HG02798 (cell line): ENCODE measurements at regions not wholly inside any gene's neighbourhood (a gene's known extent, or its start where the extent isn't known, plus 50 kb on each side); places are given as distances from the start of the nearest gene placed in this dataset.
"Not testable (repeated sequence)": the region's sequence is repeated elsewhere in the genome, so short reads cannot be mapped to it uniquely, and the experiment has no call there.

Experiments
- ATAC-seq: cut with Tn5 transposase; IDR thresholded peaks from one replicate; pipeline ENCODE4 v1.9.1; 2021; ENCODE audit warnings: mild to moderate bottlenecking; ENCODE audit not compliant: unreplicated experiment, poor library complexity

DNA sequence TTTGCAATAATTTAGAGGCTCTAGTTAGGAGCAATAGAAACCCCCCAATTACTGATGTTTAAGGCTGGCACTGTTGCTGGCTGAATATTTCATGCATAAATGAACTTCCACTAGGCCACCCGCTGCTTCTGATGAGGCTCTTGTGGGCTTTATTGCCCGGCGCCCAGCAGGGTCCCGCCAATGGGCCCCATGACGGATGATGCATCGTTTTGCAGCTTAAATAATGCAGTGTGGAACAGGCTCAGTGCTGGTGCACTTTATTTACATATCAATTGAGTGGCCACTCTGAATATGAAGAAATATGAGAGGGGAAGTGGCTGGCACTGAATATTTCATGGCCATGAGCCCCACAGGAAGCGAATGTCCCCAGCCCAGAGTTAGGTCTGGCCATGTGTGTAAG lies 155.3 kb upstream of the MAFB start:
- no peak for ATAC-seq

DNA sequence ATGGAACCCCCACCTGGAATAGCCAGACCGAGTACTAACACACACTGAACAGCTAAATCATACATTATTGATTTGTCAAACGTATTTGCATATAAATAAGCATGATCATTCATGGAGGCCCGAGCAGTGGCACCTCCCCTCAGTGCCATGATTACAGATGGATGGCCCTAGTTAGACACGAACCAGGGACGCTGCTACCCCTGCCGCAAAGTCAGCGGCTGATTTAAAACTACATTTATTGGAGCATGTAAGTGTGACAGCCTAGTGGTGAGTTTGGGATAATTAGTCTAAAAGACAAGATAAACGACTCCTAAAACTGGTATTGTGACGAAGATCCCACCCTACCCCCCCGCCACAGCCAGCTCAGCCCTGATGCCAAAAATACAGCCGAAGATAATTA lies 159.1 kb upstream of the MAFB start:
- ATAC-seq = no peak

DNA sequence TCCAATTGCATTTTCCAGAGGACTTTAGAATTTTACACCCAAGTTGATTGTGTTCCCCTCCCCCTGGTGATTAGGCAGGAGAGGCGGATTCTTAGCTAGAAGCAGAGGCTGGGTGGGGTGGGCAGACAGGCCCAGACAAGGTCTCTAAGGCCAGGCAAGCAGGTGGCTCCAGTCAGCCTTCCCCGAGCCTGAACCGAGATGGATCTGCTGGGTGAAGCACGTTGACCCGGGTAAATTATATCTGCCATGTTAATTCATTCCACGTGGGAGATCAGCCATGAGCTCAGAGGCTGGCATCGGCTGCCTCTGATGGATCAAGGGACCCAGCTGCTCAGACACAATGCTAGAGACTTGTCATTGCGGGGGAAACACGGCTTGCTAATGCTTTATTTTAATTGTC lies 159.5 kb upstream of the MAFB start:
- ATAC-seq = no peak

DNA sequence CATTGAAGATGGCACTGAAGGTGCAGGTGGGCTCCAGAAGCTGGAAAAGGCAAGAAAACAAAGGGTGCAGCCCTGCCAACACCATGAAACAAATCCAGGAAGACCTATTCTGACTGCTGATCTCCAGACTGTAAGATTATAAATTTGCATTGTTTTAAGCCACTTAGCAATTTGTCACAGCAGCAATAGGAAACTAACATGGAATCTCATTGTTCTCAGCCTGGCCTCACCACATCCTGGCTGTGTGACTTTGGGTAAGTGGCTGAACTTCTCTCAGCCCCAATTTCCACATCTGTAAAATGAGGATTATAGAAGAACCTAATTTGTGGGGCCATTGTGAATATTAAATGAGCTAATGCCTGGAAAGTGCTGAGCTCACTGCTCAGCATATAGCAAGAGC lies 160.4 kb upstream of the MAFB start:
- ATAC-seq = no peak

GRCh38 chr20:40851051-40851450 lies 162.0 kb upstream of the MAFB start:
- no peak for ATAC-seq

DNA sequence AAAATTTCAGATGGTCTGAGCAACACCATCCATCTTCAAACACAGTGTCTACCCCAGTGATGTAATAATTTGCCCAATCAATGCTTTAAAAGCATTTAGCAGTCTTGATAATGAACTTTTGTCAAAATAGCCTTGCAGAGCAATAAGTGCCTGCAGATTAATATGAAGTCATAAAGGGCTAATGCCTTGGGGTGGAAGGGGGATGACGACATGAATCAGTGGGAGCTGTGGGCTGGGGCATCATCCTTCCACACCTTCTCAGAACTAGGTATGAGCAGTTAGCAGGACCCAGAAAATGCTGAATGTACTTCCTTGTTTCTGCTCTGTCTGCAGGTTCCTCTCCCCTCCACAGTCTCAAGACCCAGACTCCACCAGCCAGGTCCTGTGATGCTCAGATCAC lies 166.2 kb upstream of the MAFB start:
- ATAC-seq = no peak

GRCh38 chr20:40856653-40857052 lies 167.6 kb upstream of the MAFB start:
- no peak for ATAC-seq

GRCh38 chr20:40860487-40860902 lies 168.1 kb upstream of the TOP1 start:
- ATAC-seq = no peak

- no peak for ATAC-seq
Measured at GRCh38 chr20:40861427-40862008, 167.1 kb upstream of the TOP1 start.

DNA sequence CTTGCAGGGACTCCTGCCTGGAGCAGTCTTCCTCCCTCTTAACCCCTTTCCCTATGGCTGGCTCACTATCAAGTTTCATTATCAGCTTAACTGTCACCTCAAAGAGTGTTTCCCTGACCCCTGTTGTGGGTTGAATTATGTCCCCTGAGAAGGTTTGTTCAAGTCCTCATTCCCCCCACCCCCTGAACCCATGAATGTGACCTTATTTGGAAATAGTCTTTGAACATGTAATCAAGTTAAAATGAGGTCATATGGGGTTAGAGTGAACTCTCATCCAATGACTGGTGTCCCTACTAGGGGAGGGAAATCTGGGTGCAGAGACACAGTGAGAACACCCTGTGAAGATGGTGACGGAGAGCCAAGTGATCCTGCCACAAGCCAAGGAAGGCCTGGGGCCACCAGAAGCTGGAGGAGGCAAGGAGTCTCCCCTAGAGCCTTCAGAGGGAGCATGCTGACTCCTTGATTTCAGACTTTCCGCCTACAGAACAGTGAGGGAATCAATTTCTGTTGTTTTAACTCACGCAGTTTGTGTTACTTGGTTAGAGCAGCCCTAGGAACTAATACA lies 165.2 kb upstream of the TOP1 start:
- ATAC-seq = no peak

- no peak for ATAC-seq
Measured at GRCh38 chr20:40864470-40864869, 164.2 kb upstream of the TOP1 start.

GRCh38 chr20:40865095-40865494 lies 163.5 kb upstream of the TOP1 start:
- ATAC-seq = no peak

DNA sequence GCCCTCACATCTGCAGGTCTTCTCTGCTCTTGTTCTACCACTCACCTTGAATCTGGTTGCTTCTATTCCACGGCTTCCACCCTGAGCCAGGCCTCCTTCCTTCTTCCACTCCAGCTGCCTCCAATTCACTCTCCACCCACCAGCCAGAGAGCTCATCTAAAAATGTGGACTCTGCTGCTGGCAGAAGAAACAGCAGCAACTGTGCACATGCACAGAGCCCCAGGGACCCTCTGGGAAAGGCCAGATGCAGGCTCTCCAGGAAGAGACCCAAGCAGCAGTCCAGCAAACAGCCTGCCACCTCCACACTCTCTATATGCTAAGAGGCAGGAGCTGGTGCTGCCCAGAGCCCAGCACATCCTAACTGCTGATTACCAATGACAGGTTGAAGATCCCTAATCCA lies 162.6 kb upstream of the TOP1 start:
- ATAC-seq = no peak

- no peak for ATAC-seq
Measured at GRCh38 chr20:40868551-40869217, 159.9 kb upstream of the TOP1 start.

- no peak for ATAC-seq
Measured at GRCh38 chr20:40869218-40870147, 159.1 kb upstream of the TOP1 start.

GRCh38 chr20:40875116-40876085 lies 153.2 kb upstream of the TOP1 start:
- no peak for ATAC-seq

DNA sequence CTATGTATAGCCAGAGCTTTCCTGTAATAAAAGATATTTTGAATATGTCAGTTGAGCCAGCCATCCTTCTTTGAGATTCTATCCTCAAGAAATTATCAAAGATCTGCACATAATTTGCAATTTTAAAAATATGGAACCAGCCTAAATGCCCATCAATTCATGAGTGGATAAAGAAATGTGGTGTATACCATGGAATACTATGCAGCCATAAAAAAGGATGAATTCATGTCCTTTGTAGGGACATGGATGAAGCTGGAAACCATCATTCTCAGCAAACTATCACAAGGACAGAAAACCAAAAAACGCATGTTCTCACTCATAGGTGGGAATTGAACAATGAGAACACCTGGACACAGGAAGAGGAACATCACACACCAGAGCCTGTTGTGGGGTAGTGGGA lies 150.5 kb upstream of the TOP1 start:
- ATAC-seq = not testable (repeated sequence)

GRCh38 chr20:40880063-40880728 lies 148.4 kb upstream of the TOP1 start:
- no peak for ATAC-seq

DNA sequence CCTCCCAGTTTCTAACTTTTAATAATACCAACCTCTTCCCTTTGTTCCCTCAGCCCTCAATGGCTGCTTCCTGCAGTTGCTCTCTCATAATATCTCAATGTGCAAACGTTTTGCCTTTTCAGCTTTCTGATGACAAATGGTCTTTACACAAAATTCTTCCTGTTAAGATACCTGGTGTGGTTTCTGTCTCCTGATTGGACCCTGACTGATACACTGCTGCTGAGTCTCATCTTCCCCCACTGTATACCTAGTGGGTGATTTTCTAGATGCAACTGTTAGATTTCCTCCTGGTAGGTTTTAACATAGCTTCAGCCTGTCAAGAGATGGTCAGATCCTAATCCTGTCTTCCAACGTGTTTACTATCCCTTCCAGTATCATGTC lies 147.9 kb upstream of the TOP1 start:
- no peak for ATAC-seq
